ENCODE measurements at regions not wholly inside any gene's neighbourhood (a gene's known extent, or its start where the extent isn't known, plus 50 kb on each side); places are given as distances from the start of the nearest gene placed in this dataset.

DNA sequence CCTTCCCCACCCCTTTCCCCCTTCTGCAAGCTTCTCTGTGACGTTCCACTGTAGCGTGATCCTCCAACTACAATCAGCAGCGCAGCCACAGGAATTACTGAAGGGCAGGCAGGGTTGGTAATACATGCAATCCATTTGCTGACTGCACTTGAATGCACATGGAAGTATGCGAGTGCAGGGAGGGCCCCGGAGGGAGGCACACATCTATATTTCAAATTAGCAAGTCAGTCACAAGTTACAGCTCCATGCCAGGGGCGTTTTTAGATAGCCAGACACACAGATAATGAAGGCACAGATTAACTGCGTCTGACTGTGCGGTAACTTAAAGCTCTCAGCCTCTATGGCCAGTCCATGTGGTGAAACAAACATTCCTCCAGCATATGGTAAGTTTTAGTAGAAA, 209.2 kb upstream of the GATA6 start:
- TF ChIP-seq EZH2 (IDR thresholded peaks at IDR 0.05; ENCODE audit: borderline replicate concordance, low read depth, low read length, poor library complexity, severe bottlenecking): no peak
- TF ChIP-seq, protein P1, sequence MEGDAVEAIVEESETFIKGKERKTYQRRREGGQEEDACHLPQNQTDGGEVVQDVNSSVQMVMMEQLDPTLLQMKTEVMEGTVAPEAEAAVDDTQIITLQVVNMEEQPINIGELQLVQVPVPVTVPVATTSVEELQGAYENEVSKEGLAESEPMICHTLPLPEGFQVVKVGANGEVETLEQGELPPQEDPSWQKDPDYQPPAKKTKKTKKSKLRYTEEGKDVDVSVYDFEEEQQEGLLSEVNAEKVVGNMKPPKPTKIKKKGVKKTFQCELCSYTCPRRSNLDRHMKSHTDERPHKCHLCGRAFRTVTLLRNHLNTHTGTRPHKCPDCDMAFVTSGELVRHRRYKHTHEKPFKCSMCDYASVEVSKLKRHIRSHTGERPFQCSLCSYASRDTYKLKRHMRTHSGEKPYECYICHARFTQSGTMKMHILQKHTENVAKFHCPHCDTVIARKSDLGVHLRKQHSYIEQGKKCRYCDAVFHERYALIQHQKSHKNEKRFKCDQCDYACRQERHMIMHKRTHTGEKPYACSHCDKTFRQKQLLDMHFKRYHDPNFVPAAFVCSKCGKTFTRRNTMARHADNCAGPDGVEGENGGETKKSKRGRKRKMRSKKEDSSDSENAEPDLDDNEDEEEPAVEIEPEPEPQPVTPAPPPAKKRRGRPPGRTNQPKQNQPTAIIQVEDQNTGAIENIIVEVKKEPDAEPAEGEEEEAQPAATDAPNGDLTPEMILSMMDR (conservative IDR thresholded peaks at IDR 0.05; ENCODE audit: low read depth, low read length): no peak

Measured in A673 (cell line).